GM18511 (cell line): ENCODE measurements at regions not wholly inside any gene's neighbourhood (a gene's known extent, or its start where the extent isn't known, plus 50 kb on each side); places are given as distances from the start of the nearest gene placed in this dataset.

Source experiments
- ATAC-seq: cut with Tn5 transposase; IDR thresholded peaks from one replicate; pipeline ENCODE4 v1.9.1; 2021; ENCODE audit warnings: mild to moderate bottlenecking, moderate library complexity; ENCODE audit not compliant: unreplicated experiment

GRCh38 chr3:94179059-94179458 is 116.2 kb downstream of the NSUN3 start:
- no peak for ATAC-seq

- no peak for ATAC-seq
These were observed 120.7 kb downstream of the NSUN3 start for GRCh38 chr3:94183551-94183950.

GRCh38 chr3:94184781-94185180 is 121.9 kb downstream of the NSUN3 start:
- no peak for ATAC-seq

- ATAC-seq = no peak
These were observed 122.9 kb downstream of the NSUN3 start for GRCh38 chr3:94185753-94186152.

GRCh38 chr3:94187697-94188096 is 124.8 kb downstream of the NSUN3 start:
- no peak for ATAC-seq

- no peak for ATAC-seq
These were observed 132.5 kb downstream of the NSUN3 start for GRCh38 chr3:94195381-94195780.

GRCh38 chr3:94206291-94206690 is 143.4 kb downstream of the NSUN3 start:
- no peak for ATAC-seq

GRCh38 chr3:94210256-94210655 is 147.4 kb downstream of the NSUN3 start:
- no peak for ATAC-seq

- no peak for ATAC-seq
These were observed 154.5 kb downstream of the NSUN3 start for GRCh38 chr3:94217406-94217805.

GRCh38 chr3:94220426-94220825 is 157.6 kb downstream of the NSUN3 start:
- no peak for ATAC-seq

GRCh38 chr3:94221829-94222228 is 159.0 kb downstream of the NSUN3 start:
- no peak for ATAC-seq

- no peak for ATAC-seq
These were observed 162.4 kb downstream of the NSUN3 start for GRCh38 chr3:94225148-94225865.

- ATAC-seq = no peak
These were observed 163.2 kb downstream of the NSUN3 start for GRCh38 chr3:94226078-94226477.

- ATAC-seq = no peak
These were observed 170.1 kb downstream of the NSUN3 start for GRCh38 chr3:94232921-94233320.

- peak; percentile 82 for ATAC-seq
These were observed 171.4 kb downstream of the NSUN3 start for GRCh38 chr3:94234177-94234788.

GRCh38 chr3:94241986-94242385 is 179.1 kb downstream of the NSUN3 start:
- no peak for ATAC-seq

GRCh38 chr3:94246171-94246570 is 183.3 kb downstream of the NSUN3 start:
- no peak for ATAC-seq

GRCh38 chr3:94248042-94248441 is 185.2 kb downstream of the NSUN3 start:
- no peak for ATAC-seq

- ATAC-seq = peak; percentile 98
These were observed 186.7 kb downstream of the NSUN3 start for GRCh38 chr3:94249491-94250079.

- no peak for ATAC-seq
These were observed 188.7 kb downstream of the NSUN3 start for GRCh38 chr3:94251566-94251965.

GRCh38 chr3:94252316-94252715 is 189.5 kb downstream of the NSUN3 start:
- ATAC-seq = no peak
